T-cell (primary cell): ENCODE measurements at regions not wholly inside any gene's neighbourhood (a gene's known extent, or its start where the extent isn't known, plus 50 kb on each side); places are given as distances from the start of the nearest gene placed in this dataset.

ENCODE experiments used
- ATAC-seq, 4 experiments: fragments of 200-7000 bp in 3 of 4; fragments of 150-1000 bp in 1 of 4; cut with Tn5 transposase; replicated peaks in 1 of 4; 1 replicate in 3 of 4; 2 replicates in 1 of 4; pipeline ENCODE4 v1.10.0; 2021; ENCODE audit warnings: moderate library complexity in 3 of 4, mild to moderate bottlenecking in 2 of 4, moderate number of reproducible peaks in 1 of 4
- CTCF ChIA-PET, 2 donors: fragments of 300-600 bp; sonication (Branson Sonifier 250); formaldehyde crosslinking; loops; one replicate each; lab custom pipeline; 2022; ENCODE audit warnings: antibody characterized with exemption in 2 of 2; lab: Charles Lee
- POLR2A ChIA-PET, 2 donors: fragments of 300-600 bp; sonication (Branson Sonifier 250); formaldehyde crosslinking; loops; one replicate each; lab custom pipeline; 2022; ENCODE audit warnings: antibody characterized with exemption in 2 of 2; lab: Charles Lee
- DNase-seq, 35 experiments: peaks; one replicate each; pipeline versions ENCODE4 v3.0.0 to v3.0.0-alpha.2; 2013 to 2023
- H3K27ac ChIP-seq: one replicate; pipeline ENCODE4 v1.5.1; 2013; ENCODE audit warnings: low read length
- H3K27me3 ChIP-seq, 2 experiments: replicated peaks in 1 of 2; 1 replicate in 1 of 2; 2 replicates in 1 of 2; pipeline versions ENCODE4 v1.6.1 to v1.7.0; 2013; ENCODE audit warnings: low read length in 1 of 2, mixed read lengths in 1 of 2; ENCODE audit not compliant: control insufficient read depth in 2 of 2, insufficient read depth in 2 of 2; ENCODE audit errors: extremely low read depth in 1 of 2
- H3K36me3 ChIP-seq, 2 donors: 1 replicate in 1 of 2; 2 replicates in 1 of 2; pipeline versions ENCODE4 v1.6.1 to v1.7.0; 2013; ENCODE audit warnings: low read length in 1 of 2; ENCODE audit not compliant: control insufficient read depth in 2 of 2, insufficient read depth in 1 of 2; ENCODE audit errors: extremely low read depth in 1 of 2
- H3K4me1 ChIP-seq, 2 experiments: 1 replicate in 1 of 2; 2 replicates in 1 of 2; pipeline versions ENCODE4 v1.6.1 to v1.7.0; 2013; ENCODE audit warnings: low read length in 2 of 2, mixed read lengths in 1 of 2; ENCODE audit not compliant: insufficient read depth in 2 of 2, control insufficient read depth in 1 of 2; ENCODE audit errors: extremely low read depth in 1 of 2
- H3K4me3 ChIP-seq, 2 donors: 1 replicate in 1 of 2; 2 replicates in 1 of 2; pipeline versions ENCODE4 v1.5.1 to v1.7.0; 2013; ENCODE audit warnings: mild to moderate bottlenecking in 2 of 2, low read length in 1 of 2, moderate library complexity in 1 of 2; ENCODE audit not compliant: control insufficient read depth in 1 of 2; ENCODE audit errors: extremely low read depth in 1 of 2
- H3K9me3 ChIP-seq: 2 replicates; pipeline ENCODE4 v1.7.0; 2013
- H3K27ac Mint-ChIP-seq, 2 donors: one replicate each; pipeline ENCODE4 v1.8.0; 2020 to 2021; ENCODE audit warnings: mild to moderate bottlenecking in 2 of 2, mixed read lengths in 2 of 2
- H3K27me3 Mint-ChIP-seq, 2 donors: one replicate each; pipeline ENCODE4 v1.8.0; 2021 to 2022; ENCODE audit warnings: mixed read lengths in 2 of 2
- H3K36me3 Mint-ChIP-seq: one replicate; pipeline ENCODE4 v1.8.0; 2021; ENCODE audit warnings: mixed read lengths
- H3K4me1 Mint-ChIP-seq, 3 donors: one replicate each; pipeline ENCODE4 v1.8.0; 2020 to 2022; ENCODE audit warnings: mixed read lengths in 3 of 3, mild to moderate bottlenecking in 1 of 3
- H3K4me3 Mint-ChIP-seq, 3 donors: one replicate each; pipeline ENCODE4 v1.8.0; 2020 to 2022; ENCODE audit warnings: mild to moderate bottlenecking in 3 of 3, mixed read lengths in 3 of 3, moderate library complexity in 3 of 3
- H3K9me3 Mint-ChIP-seq, 3 donors: one replicate each; pipeline ENCODE4 v1.8.0; 2020 to 2022; ENCODE audit warnings: mixed read lengths in 3 of 3
- WGBS: methylation state at CpG from one replicate; pipeline ENCODE4 v1.1.5; 2013; ENCODE audit warnings: missing lambda C conversion rate; ENCODE audit not compliant: insufficient coverage; 5-methylcytosine and 5-hydroxymethylcytosine counted together

DNA sequence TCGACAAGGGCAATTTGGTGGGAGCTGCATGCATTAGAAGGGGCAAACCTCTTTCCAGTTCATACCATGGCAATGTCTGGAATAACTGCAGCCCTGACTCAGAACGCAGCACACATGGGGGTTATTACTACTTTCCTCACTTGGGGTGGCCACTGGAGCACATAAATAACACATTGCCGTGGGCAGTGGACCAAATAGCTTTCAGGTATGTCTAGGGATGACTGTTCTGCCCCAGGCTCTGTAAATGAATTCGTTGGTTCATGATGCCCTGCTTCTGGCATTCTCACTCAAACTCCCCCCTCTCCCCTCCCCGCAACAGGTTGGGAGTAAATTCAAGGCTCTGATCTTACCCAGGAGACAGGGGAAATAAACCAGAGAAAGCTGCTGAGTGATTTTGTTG, 238.0 kb upstream of the PLET1 start:
- no peak overlapping the region for H3K4me3 Mint-ChIP-seq
- H3K27me3 ChIP-seq, result peaks cover 0 to 10% of the 10 kb centered on the region in 2 experiments
- POLR2A ChIA-PET, result interaction anchor here in 1 of 2 donors (0.5 kb wide), 1 partner anchor 176 kb away, joined by 8 read pairs; no protein-coding TSS in a partner anchor

DNA sequence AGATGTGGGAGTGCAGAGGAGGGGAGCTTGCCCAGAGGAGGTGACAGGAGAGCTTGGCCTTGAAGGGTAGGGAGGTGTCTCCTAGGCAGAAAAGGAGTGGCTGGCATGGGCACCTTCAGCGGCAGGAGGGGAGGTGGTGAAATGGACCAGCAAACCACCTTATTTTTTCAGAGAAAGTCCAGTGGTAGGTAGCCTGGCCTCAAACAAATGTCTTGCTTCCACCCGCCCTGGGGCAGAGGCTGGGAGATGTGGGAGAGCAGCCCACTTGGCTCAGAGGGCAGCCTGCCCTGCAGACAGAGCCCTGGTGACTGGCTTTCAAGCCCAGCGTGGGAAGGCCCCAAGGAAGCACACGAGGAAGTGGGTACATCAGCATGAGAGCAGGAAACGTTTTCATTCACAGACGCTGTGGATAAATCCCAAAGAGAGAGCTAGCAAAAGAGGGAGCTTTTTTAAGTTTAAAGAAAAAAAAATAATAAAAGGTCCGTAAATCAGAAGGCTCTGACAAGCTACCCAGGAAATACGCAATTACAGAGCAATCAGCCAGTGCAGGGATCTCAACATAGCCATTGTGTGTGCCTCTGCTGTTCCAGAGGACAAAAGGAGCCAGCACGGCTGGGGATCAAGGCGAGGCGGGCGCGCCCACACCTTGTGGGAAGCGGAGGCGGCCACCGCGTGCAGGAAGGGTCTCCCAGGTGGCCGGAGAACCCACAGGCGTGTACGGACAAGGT, 238.7 kb upstream of the PLET1 start:
- no peaks in the 10 kb centered on the region for H3K4me1 ChIP-seq
- H3K36me3 Mint-ChIP-seq, result no peaks in the 10 kb centered on the region
- no peaks in the 10 kb centered on the region for H3K9me3 Mint-ChIP-seq
- H3K27me3 ChIP-seq, result peaks cover 0 to 10% of the 10 kb centered on the region in 2 experiments
- ATAC-seq (no peak), DNase-seq (no peak)
- WGBS, result 53% methylated on average over 9 of the region's 20 CpGs
- no peak overlapping the region for H3K4me3 ChIP-seq
- H3K4me1 Mint-ChIP-seq, result no peaks in the 10 kb centered on the region
- H3K4me3 Mint-ChIP-seq, result no peak overlapping the region
- H3K36me3 ChIP-seq, result no peaks in the 10 kb centered on the region
- peaks cover 5% of the 10 kb centered on the region in 2 donors for H3K27me3 Mint-ChIP-seq
- no peak overlapping the region for H3K27ac Mint-ChIP-seq
- no peak overlapping the region for H3K27ac ChIP-seq
- POLR2A ChIA-PET, result no interaction called here
- no peaks in the 10 kb centered on the region for H3K9me3 ChIP-seq
- CTCF ChIA-PET, result interaction anchor here in 1 of 2 donors (0.5 to 0.6 kb wide), 2 partner anchors 36 to 238 kb away, joined by 3 to 4 read pairs; no protein-coding TSS in a partner anchor

More for the DNA sequence above, 238.0 kb upstream of the PLET1 start:
- Mint-ChIP-seq H3K9me3 (no peaks in the 10 kb centered on the region), H3K27me3 (peaks cover 5% of the 10 kb centered on the region in 2 donors), H3K4me1 (no peaks in the 10 kb centered on the region), H3K36me3 (no peaks in the 10 kb centered on the region), H3K27ac (no peak overlapping the region)
- CTCF ChIA-PET, result interaction anchor here in 1 of 2 donors (0.6 kb wide), 1 partner anchor 237 kb away, joined by 3 read pairs; no protein-coding TSS in a partner anchor
- ATAC-seq (no peak), DNase-seq (no peak)
- Histone ChIP-seq H3K4me1 (no peaks in the 10 kb centered on the region), H3K9me3 (no peaks in the 10 kb centered on the region), H3K4me3 (no peak overlapping the region), H3K27ac (no peak overlapping the region), H3K36me3 (no peaks in the 10 kb centered on the region)
- WGBS, result 67% methylated on average over 3 of the region's 5 CpGs

DNA sequence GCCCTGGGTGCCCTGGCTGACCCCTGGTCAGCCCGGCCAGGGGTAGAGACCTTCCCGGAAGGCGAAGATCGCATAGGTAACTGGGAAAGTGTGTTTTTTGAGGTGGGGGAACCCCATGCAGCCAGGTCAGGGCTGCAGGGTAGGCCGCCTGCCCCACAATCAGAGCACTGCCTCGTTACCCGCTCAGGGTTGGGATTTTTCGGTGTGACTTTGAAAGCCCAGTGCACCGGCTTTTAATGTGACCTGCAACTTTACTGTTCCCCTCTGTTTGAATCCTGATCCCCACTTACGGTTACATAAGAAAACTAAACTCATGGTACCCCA, 239.2 kb upstream of the PLET1 start:
- DNase-seq, result no peak
- Mint-ChIP-seq H3K9me3 (no peaks in the 10 kb centered on the region), H3K27ac (no peak overlapping the region), H3K36me3 (no peaks in the 10 kb centered on the region), H3K4me1 (no peaks in the 10 kb centered on the region), H3K27me3 (peaks cover 5% of the 10 kb centered on the region in 2 donors), H3K4me3 (no peak overlapping the region)
- ATAC-seq, result no peak
- H3K27me3 ChIP-seq, result peaks cover 0 to 10% of the 10 kb centered on the region in 2 experiments
- H3K9me3 ChIP-seq, result no peaks in the 10 kb centered on the region
- H3K36me3 ChIP-seq, result no peaks in the 10 kb centered on the region
- CTCF ChIA-PET, result no interaction called here
- POLR2A ChIA-PET, result no interaction called here
- 94% methylated on average over 8 of the region's 10 CpGs for WGBS
- H3K4me1 ChIP-seq, result no peaks in the 10 kb centered on the region
- no peak overlapping the region for H3K27ac ChIP-seq
- no peak overlapping the region for H3K4me3 ChIP-seq

DNA sequence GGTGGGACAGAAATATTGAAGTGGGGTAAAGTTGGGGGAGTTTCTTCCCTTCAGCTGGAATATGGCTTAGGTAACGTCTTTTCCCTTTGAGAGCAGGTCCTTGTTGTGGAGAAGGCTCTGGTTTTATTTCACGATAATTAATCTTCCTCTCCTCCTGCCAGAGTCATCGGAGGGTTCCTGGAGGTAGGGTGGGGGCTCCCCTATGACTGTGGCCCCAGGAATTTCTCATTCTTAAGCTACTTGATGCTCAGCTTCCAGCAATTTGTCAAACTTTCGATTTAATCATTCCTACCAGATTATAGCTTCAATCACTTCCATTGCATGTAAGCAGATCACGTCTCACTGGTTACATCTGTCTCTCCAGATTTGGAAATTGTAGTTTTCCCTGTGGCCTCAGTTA, 242.8 kb upstream of the PLET1 start:
- Histone ChIP-seq H3K4me1 (no peaks in the 10 kb centered on the region), H3K27ac (no peak overlapping the region), H3K27me3 (peaks cover 0 to 10% of the 10 kb centered on the region in 2 experiments), H3K9me3 (no peaks in the 10 kb centered on the region), H3K4me3 (no peak overlapping the region), H3K36me3 (no peaks in the 10 kb centered on the region)
- no peaks in the 10 kb centered on the region for H3K4me1 Mint-ChIP-seq
- H3K36me3 Mint-ChIP-seq, result no peaks in the 10 kb centered on the region
- no peak overlapping the region for H3K4me3 Mint-ChIP-seq
- ChIA-PET CTCF (no interaction called here), POLR2A (no interaction called here)
- H3K27ac Mint-ChIP-seq, result no peak overlapping the region
- H3K27me3 Mint-ChIP-seq, result peaks cover 13 to 21% of the 10 kb centered on the region in 2 donors
- H3K9me3 Mint-ChIP-seq, result no peaks in the 10 kb centered on the region
- ATAC-seq (no peak), DNase-seq (no peak)
- WGBS, result 59% methylated on average over 2 of the region's 5 CpGs

GRCh38 chr11:112504056-112504455, 243.4 kb upstream of the PLET1 start:
- ChIA-PET CTCF (no interaction called here), POLR2A (no interaction called here)
- Mint-ChIP-seq H3K27ac (no peak overlapping the region), H3K9me3 (no peaks in the 10 kb centered on the region), H3K27me3 (peaks cover 13 to 27% of the 10 kb centered on the region in 2 donors), H3K4me1 (no peaks in the 10 kb centered on the region), H3K4me3 (no peak overlapping the region), H3K36me3 (no peaks in the 10 kb centered on the region)
- Histone ChIP-seq H3K27me3 (peaks cover 0 to 9% of the 10 kb centered on the region in 2 experiments), H3K27ac (no peak overlapping the region), H3K36me3 (no peaks in the 10 kb centered on the region), H3K4me1 (no peaks in the 10 kb centered on the region), H3K4me3 (no peak overlapping the region), H3K9me3 (no peaks in the 10 kb centered on the region)
- WGBS, result no CpG with 5 or more reads among the region's 1 CpG
- ATAC-seq (no peak), DNase-seq (no peak)

DNA sequence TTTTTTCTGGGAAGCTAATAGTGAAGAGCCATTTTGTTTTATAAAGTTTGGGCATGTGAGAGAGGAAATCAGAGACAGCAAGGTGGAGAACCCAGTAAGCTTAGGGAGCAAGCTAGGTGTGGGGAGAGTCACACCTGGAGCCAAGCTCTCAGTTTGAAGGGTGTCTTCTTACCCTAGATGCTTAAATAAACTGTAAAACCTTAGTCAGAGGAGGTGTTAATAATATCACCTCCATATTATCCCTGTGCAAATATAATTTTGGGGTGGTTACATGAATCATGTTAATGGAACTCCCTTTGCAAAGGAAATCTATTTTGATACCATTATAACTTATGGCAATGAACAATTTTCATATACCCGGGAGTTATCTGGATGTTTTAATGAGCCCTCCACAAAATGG, 246.2 kb upstream of the PLET1 start:
- H3K4me3 ChIP-seq, result no peak overlapping the region
- no peak overlapping the region for H3K4me3 Mint-ChIP-seq
- no peaks in the 10 kb centered on the region for H3K4me1 Mint-ChIP-seq
- no peak overlapping the region for H3K27ac ChIP-seq
- no peaks in the 10 kb centered on the region for H3K9me3 ChIP-seq
- ATAC-seq, result no peak
- no peaks in the 10 kb centered on the region for H3K36me3 Mint-ChIP-seq
- WGBS, result no CpG with 5 or more reads among the region's 1 CpG
- no peaks in the 10 kb centered on the region for H3K27me3 ChIP-seq
- H3K4me1 ChIP-seq, result no peaks in the 10 kb centered on the region
- ChIA-PET POLR2A (no interaction called here), CTCF (no interaction called here)
- no peaks in the 10 kb centered on the region for H3K36me3 ChIP-seq
- no peaks in the 10 kb centered on the region for H3K9me3 Mint-ChIP-seq
- H3K27me3 Mint-ChIP-seq, result peaks cover 14 to 31% of the 10 kb centered on the region in 2 donors
- DNase-seq, result no peak
- H3K27ac Mint-ChIP-seq, result no peak overlapping the region
